WERI-Rb-1 (cell line): ENCODE measurements at regions not wholly inside any gene's neighbourhood (a gene's known extent, or its start where the extent isn't known, plus 50 kb on each side); places are given as distances from the start of the nearest gene placed in this dataset.

Experiments used
- DNase-seq: peaks from one replicate; pipeline ENCODE4 v3.0.0-alpha.2; 2020
- H3K27ac ChIP-seq: fragments of 250-450 bp; sonication (Bioruptor Pico); 2 replicates; pipeline ENCODE4 v1.5.1; 2020; ENCODE audit warnings: mild to moderate bottlenecking, moderate library complexity
- H3K27me3 ChIP-seq: fragments of 250-450 bp; sonication (Bioruptor Pico); 2 replicates; pipeline ENCODE4 v1.5.1; 2021; ENCODE audit warnings: mild to moderate bottlenecking, low read depth, moderate library complexity; ENCODE audit not compliant: insufficient read depth, severe bottlenecking
- H3K36me3 ChIP-seq: fragments of 250-450 bp; sonication (Bioruptor Pico); 2 replicates; pipeline ENCODE4 v1.5.1; 2020; ENCODE audit warnings: mild to moderate bottlenecking, moderate library complexity
- H3K4me3 ChIP-seq: 2 replicates; pipeline ENCODE4 v1.5.1; 2011; ENCODE audit warnings: low read depth, mild to moderate bottlenecking, control low read depth, low read length
- H3K9me3 ChIP-seq: fragments of 250-450 bp; sonication (Bioruptor Pico); 2 replicates; pipeline ENCODE4 v1.5.1; 2021; ENCODE audit warnings: mild to moderate bottlenecking, moderate library complexity; ENCODE audit not compliant: severe bottlenecking
- CTCF ChIP-seq: IDR thresholded peaks from 2 replicates; pipeline ENCODE4 v1.5.1; 2011; ENCODE audit warnings: low read depth, mild to moderate bottlenecking, control low read depth, inconsistent platforms, low read length

DNA sequence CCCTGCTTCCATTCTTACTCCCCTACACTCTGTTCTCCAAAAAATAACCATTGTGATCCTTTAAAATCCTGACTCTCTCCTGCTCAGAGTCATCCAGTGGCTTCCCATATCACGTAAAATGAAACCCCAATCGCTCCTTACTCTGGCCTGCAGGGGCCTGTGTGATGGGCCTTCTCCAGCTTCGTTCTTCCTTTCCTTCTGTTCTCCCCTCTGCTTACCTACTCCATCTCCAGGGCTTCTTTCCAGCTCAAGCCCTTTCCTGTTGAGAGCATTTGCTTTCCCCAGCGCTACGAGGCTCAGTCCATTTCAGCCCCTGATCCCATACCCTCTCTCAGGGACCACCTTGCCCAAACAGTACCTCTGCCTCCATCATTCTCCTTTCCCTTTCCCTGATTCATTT, 144.4 kb upstream of the ARHGAP5 start:
- no peak overlapping the region for H3K27ac ChIP-seq
- H3K9me3 ChIP-seq, result no peaks in the 10 kb centered on the region
- no peak overlapping the region for H3K4me3 ChIP-seq
- no peaks in the 10 kb centered on the region for H3K36me3 ChIP-seq
- no peak for TF ChIP-seq CTCF
- H3K27me3 ChIP-seq, result no peaks in the 10 kb centered on the region
- DNase-seq, result no peak

DNA sequence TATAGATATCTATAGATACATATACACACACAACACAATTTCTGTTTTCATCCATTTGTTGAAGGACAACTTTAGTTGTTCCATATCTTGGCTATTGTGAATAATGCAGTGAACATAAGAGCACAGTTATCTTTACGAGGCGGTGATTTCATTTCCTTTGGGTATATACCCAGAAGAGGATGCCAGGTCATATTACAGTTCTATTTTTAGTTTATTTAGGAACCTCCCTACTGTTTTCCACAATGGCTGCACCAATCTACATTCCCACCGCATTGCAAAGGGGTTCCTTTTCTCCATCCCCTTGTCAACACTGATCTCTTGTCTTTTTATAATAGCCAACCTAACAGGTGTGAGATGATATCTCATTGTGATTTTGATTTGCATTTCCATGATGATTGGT, 143.4 kb upstream of the ARHGAP5 start:
- Histone ChIP-seq H3K36me3 (no peaks in the 10 kb centered on the region), H3K4me3 (no peak overlapping the region), H3K27ac (no peak overlapping the region), H3K9me3 (no peaks in the 10 kb centered on the region), H3K27me3 (no peaks in the 10 kb centered on the region)
- DNase-seq, result no peak
- no peak for TF ChIP-seq CTCF

- Histone ChIP-seq H3K4me3 (no peak overlapping the region), H3K27me3 (no peaks in the 10 kb centered on the region), H3K36me3 (no peaks in the 10 kb centered on the region), H3K9me3 (no peaks in the 10 kb centered on the region), H3K27ac (no peak overlapping the region)
- peak; percentile 78 for DNase-seq
- TF ChIP-seq CTCF, result peak; percentile 69
These were observed 142.3 kb upstream of the ARHGAP5 start for GRCh38 chr14:31934767-31935266.

DNA sequence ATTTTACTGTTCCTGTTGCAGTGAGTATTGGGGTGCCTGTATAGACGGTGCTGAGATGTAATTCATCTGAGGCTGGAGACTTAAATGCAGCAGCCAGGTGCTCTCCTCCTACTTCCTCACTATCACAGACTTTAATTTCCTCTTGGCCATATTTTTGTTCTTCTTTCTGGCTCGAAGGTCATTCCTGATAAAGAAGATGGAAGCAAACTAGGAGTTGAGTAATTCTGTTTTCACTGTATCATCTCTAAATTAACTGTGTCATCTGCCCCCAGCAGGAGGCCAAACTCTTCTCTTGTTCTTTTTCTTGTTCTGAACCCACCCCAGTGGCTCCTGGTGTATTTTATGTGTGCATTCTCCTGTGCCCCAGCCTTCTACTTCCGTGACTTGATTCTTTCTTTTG, 141.7 kb upstream of the ARHGAP5 start:
- Histone ChIP-seq H3K4me3 (no peak overlapping the region), H3K27ac (no peak overlapping the region), H3K36me3 (no peaks in the 10 kb centered on the region), H3K27me3 (no peaks in the 10 kb centered on the region), H3K9me3 (no peaks in the 10 kb centered on the region)
- DNase-seq, result no peak
- no peak for TF ChIP-seq CTCF

DNA sequence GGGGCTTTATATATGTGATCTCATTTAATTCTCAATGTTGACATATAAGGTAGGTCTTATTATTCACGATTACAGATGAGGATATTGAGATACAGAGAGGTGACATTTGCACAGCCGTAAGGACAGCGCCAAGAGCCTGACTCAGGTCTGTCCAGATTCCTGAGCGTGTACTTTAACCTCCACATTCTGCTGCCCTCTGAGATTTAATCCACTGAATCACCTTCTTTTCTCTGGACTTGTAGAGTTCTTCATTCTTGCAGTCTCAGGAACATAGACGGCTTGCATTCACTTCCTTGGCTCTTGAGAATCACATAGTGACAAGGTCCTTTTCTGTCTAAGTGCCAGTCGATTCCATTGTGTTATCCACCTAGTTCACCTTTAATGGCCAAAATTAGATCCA, 141.0 kb upstream of the ARHGAP5 start:
- H3K27me3 ChIP-seq, result no peaks in the 10 kb centered on the region
- no peaks in the 10 kb centered on the region for H3K9me3 ChIP-seq
- no peak for TF ChIP-seq CTCF
- no peak for DNase-seq
- no peak overlapping the region for H3K27ac ChIP-seq
- H3K4me3 ChIP-seq, result no peak overlapping the region
- no peaks in the 10 kb centered on the region for H3K36me3 ChIP-seq

GRCh38 chr14:31937730-31938346, 139.3 kb upstream of the ARHGAP5 start:
- no peak for TF ChIP-seq CTCF
- Histone ChIP-seq H3K27me3 (no peaks in the 10 kb centered on the region), H3K9me3 (no peaks in the 10 kb centered on the region), H3K4me3 (no peak overlapping the region), H3K36me3 (no peaks in the 10 kb centered on the region), H3K27ac (no peak overlapping the region)
- no peak for DNase-seq
